Upper lobe of right lung (tissue), 1 donor: ENCODE measurements at regions not wholly inside any gene's neighbourhood (a gene's known extent, or its start where the extent isn't known, plus 50 kb on each side); places are given as distances from the start of the nearest gene placed in this dataset.

Experiments
- ATAC-seq: fragments of 200-7000 bp; cut with Tn5 transposase; one replicate; pipeline ENCODE4 v1.9.1; 2020; ENCODE audit warnings: mild to moderate bottlenecking, moderate library complexity
- DNase-seq: peaks from one replicate; pipeline ENCODE4 v3.0.0-alpha.2; 2020
- H3K27ac ChIP-seq: fragments of 200-600 bp; one replicate; pipeline ENCODE4 v1.8.0; 2022
- H3K27me3 ChIP-seq: fragments of 200-600 bp; one replicate; pipeline ENCODE4 v1.8.0; 2022; ENCODE audit warnings: mild to moderate bottlenecking
- H3K36me3 ChIP-seq: fragments of 200-600 bp; one replicate; pipeline ENCODE4 v1.8.0; 2022
- H3K4me1 ChIP-seq: fragments of 200-600 bp; one replicate; pipeline ENCODE4 v1.8.0; 2022
- H3K4me3 ChIP-seq: fragments of 200-600 bp; one replicate; pipeline ENCODE4 v1.8.0; 2022; ENCODE audit warnings: mild to moderate bottlenecking
- H3K9me3 ChIP-seq: fragments of 200-600 bp; one replicate; pipeline ENCODE4 v1.8.0; 2022
- CTCF ChIP-seq: fragments of 200-600 bp; IDR thresholded peaks from one replicate; pipeline ENCODE4 v1.8.0; 2022; ENCODE audit warnings: antibody characterized with exemption
- intact Hi-C: fragments of 100-400 bp; cut with DNase I; formaldehyde crosslinking; loops from one replicate; pipeline ENCODE4 v1.11.0; 2022
- donor health status: DM: no; HTN: yes; CAD: no; lungs with severe emphysema.

DNA sequence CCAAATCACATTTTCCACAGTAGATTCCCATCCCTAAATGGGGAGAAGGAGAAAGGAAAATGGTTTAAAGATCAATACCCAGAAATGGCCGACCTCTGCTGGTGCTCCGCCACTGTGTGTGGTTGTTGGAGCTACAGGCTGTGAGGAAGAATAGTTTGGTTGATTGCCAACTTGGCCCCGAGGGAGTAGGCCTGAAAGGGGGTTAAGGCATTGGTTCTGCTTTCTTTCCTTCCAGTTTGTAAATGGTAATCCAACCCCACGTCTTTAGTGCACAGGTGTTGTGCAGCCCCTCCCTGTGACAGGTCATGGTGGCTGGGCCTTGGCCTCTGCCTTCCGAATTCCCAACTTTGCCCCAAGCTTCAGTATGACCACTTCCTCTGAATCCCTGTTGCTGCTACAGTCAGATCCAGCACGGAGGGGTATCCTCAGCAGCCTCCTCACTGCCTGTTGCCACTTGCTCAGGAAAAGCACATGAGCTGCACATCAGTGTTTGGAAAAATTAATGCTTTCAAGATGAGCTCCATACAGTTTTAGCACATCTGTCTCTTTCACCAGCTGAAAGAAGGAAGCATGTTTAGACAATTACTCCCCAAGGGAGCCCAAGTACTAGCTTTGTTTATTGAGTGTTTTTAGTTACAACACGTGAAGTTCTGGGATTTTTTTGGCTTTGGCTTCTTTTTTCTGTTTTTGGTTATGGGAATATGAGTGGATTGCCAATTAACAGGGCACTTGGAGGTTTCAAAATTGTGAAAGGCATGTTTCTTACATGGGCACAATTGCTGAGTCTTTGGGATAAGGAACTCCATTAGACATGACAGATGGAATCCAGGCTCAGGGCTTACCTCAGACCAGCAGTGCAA lies 92.3 kb upstream of the ROPN1 start:
- Histone ChIP-seq H3K27ac (no peak overlapping the region), H3K9me3 (no peaks in the 10 kb centered on the region), H3K4me1 (no peaks in the 10 kb centered on the region), H3K27me3 (no peaks in the 10 kb centered on the region), H3K4me3 (no peak overlapping the region), H3K36me3 (no peaks in the 10 kb centered on the region)
- DNase-seq (no peak), ATAC-seq (no peak)
- TF ChIP-seq CTCF = no peak
- intact Hi-C loops = no loop called here

DNA sequence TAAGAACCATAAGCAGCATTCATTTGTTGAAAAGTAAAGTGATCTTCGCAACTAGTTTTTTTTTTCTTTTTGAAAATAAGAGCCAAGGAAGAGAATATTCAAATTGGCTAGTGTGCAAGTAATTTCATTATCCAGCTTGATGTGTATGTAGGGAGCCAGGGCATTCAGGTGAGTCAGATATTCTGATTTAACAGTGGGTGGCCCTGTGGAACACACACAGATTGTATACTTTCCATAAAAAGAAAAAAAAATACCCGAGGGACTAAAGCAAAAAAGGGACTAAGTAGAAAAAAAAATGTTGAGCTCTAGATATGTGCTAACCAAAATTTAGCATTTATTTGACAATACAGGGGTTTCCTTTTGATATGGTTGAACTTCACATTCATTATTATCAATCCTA lies 96.9 kb upstream of the ROPN1 start:
- ATAC-seq = no peak
- Histone ChIP-seq H3K4me3 (no peak overlapping the region), H3K9me3 (no peaks in the 10 kb centered on the region), H3K27ac (no peak overlapping the region), H3K36me3 (no peaks in the 10 kb centered on the region), H3K27me3 (no peaks in the 10 kb centered on the region), H3K4me1 (no peaks in the 10 kb centered on the region)
- no peak for TF ChIP-seq CTCF
- intact Hi-C loops = no loop called here
- DNase-seq = no peak

DNA sequence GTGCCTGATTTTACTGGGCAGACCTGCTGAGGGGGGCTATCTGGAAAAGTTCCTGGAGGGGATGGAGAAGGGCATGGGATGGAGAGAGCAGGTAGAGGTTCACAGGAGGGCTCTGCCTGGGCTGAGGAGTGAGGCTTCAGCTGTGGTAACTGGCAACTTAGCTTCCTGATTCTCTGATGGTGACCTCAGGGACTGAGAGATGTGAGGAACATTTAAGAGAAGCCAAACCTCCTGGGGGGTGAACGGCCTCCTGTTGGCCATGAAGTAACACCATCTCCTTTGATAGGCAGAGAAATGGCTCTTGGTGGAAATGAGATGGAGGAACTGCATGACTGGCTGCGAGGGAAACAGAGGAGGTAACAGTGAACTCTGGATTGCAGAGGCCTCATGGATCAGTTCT lies 97.3 kb upstream of the ROPN1 start:
- Histone ChIP-seq H3K27me3 (no peaks in the 10 kb centered on the region), H3K4me3 (no peak overlapping the region), H3K4me1 (no peaks in the 10 kb centered on the region), H3K27ac (no peak overlapping the region), H3K9me3 (no peaks in the 10 kb centered on the region), H3K36me3 (no peaks in the 10 kb centered on the region)
- no peak for ATAC-seq
- TF ChIP-seq CTCF = no peak
- DNase-seq = no peak
- intact Hi-C loops = no loop called here

DNA sequence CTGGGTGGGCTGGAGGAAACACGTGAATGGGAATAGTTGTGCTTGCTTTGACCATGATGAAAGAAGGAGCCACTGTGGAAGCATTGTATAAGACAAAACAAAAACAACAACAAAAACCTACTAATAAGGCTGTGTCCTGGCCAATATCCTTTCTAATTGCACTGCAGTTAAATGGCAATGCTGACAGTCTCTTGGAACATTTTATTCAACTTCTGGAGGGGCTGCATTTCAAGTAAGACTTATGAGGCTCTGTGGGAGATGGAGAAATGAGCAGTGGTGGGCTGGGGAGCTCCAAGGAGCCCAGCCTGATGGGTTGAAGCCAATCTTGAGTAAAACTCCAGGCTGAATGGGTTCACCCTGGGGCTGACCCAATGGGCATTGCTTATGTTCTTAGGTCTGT lies 99.8 kb upstream of the ROPN1 start:
- DNase-seq = no peak
- Histone ChIP-seq H3K36me3 (no peaks in the 10 kb centered on the region), H3K4me3 (no peak overlapping the region), H3K4me1 (no peaks in the 10 kb centered on the region), H3K27me3 (no peaks in the 10 kb centered on the region), H3K9me3 (no peaks in the 10 kb centered on the region), H3K27ac (no peak overlapping the region)
- intact Hi-C loops = no loop called here
- no peak for ATAC-seq
- TF ChIP-seq CTCF = no peak

DNA sequence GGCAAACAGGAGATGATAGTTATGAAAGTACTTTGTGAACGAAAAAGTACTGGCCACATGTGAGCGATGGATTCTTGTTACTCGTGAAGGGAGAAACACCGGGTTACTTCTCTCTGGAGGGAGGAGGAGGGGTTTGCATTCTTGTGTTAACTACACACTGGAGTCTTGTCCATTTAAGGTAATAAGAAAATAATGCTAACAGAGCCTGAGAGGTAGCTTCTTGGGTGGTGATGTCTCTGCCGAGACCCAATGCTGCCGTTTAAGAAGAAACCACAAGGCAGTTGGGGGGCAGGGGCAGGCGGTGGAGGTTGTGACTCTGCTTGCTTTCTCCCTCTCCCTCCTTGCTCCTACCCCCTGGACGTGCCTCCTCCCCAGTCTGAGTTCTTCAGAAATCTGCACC lies 100.9 kb upstream of the ROPN1 start:
- intact Hi-C loops = no loop called here
- Histone ChIP-seq H3K36me3 (no peaks in the 10 kb centered on the region), H3K4me1 (no peaks in the 10 kb centered on the region), H3K27me3 (no peaks in the 10 kb centered on the region), H3K4me3 (no peak overlapping the region), H3K27ac (no peak overlapping the region), H3K9me3 (no peaks in the 10 kb centered on the region)
- DNase-seq = no peak
- no peak for ATAC-seq
- no peak for TF ChIP-seq CTCF

DNA sequence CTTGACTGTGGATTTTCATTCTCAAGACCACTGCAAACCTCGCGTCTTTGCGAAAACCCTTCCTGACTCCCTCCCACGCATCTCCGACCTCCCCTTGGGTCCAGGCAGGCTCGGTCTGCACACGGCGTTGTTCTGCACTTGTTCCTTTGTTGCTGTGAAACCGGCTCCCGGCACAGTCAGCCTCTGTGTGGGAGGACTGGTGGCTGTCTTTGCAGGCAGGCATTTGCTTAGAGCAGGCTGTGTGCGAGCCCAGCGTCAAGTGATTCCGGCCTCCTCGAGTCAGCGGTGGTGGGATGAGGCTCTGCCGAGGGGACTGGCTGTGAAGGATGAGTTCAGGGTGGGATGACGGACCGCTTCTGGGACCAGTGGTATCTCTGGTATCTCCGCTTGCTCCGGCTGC lies 102.6 kb upstream of the ROPN1 start:
- intact Hi-C loops = no loop called here
- Histone ChIP-seq H3K36me3 (no peaks in the 10 kb centered on the region), H3K4me1 (no peaks in the 10 kb centered on the region), H3K4me3 (no peak overlapping the region), H3K27ac (no peak overlapping the region), H3K27me3 (no peaks in the 10 kb centered on the region), H3K9me3 (no peaks in the 10 kb centered on the region)
- no peak for TF ChIP-seq CTCF
- ATAC-seq = no peak
- no peak for DNase-seq
